ENCODE measurements at regions not wholly inside any gene's neighbourhood (a gene's known extent, or its start where the extent isn't known, plus 50 kb on each side); places are given as distances from the start of the nearest gene placed in this dataset.

DNA sequence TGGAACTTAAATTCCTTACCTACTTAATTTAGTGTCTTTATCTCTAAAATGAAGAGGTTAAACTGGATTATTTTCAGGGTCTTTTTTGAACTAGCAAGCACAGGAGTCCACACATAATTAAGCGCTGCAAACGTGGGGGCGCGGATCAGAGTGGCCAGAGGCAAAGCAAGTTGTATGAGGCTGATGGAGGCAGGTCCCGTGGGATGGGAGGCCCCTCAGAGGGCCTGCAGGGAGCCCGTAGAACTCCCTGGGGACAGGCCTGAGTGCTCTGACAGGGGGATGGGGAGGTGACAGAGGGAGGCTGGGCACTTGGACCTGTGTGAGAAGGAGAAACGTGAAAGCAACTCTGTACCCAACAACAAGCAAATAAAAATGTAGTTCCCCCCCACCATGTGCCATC is 177.8 kb downstream of the ACKR3 start:
- DNase-seq (ENCODE audit: low spot score), result no peak

DNA sequence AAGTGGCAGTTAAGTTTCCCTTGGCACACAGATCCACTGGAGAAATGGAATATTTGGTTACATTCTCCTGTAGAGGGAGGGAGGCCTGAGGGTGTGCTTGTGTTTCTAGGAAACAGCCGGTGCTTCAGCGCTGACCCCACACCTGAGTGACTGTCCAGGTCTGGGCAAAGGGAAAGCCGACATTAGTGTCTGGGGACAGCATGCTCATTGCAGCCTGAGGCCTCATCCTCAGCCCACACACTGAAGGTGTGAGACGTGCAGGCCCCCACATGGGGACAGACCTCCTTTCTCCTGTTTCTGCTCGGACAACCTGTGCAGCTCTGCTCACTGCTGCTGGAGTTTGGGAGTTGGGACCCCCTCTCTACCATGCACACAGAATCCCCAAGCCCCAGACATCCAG is 178.3 kb downstream of the ACKR3 start:
- no peak for DNase-seq (ENCODE audit: low spot score)

DNA sequence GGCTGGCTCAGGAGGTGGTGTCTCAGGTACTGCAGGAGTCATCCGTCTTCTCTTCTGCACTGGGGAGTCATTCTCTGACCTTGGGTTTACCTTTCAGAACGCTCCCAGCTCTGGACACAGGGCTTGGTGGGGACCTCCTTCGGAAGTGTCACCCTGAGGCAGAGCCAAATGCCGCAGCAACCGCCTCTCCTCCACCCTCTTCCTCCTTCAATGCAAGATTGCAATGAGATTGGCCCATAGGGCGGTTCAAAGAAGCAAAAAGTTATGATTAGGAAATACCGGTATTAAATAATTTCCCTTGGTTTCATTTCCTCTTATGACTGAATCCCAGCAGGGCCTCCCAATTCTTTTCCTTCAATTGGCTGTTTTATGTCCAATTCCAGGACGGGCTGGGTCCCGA is 178.8 kb downstream of the ACKR3 start:
- DNase-seq (ENCODE audit: low spot score), result no peak

DNA sequence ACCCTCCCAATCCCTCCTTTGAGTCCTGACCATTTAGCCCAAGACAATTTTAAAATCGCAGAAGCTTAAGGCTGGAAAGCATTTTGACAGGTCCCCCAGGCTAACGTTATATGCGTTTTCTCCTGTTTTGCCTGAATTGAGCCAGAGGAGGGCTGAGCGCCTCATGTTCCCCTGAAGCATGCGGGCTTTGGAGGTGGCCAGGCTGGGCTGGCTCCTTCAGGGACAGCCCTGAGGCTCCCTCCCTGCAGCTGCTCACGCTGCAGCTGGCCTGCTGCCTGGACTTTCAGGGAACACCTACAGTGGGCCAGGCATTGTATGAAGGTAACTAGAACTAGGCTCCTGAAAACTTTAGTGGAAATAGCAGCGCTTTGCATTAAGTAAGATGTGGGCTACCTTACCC is 179.2 kb downstream of the ACKR3 start:
- no peak for DNase-seq (ENCODE audit: low spot score)

DNA sequence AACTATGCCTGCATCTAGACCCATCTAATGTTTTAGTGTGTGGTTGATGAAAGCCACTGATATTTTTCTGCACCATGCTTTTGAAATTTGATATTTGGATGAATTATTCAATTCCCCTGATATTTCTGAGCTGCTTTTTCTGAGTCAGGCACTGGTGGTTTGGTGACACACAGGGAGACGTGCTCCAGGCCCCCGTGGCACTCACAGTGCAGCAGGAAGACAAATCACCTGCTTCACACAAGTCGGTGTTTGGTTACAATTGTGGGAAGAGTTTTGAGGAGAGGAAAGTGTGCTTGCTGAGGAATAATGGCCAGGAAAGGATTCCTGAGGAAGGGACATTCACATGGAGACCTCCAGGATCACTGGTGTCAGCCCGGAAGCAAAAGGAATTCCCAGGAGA is 179.7 kb downstream of the ACKR3 start:
- no peak for DNase-seq (ENCODE audit: low spot score)

DNA sequence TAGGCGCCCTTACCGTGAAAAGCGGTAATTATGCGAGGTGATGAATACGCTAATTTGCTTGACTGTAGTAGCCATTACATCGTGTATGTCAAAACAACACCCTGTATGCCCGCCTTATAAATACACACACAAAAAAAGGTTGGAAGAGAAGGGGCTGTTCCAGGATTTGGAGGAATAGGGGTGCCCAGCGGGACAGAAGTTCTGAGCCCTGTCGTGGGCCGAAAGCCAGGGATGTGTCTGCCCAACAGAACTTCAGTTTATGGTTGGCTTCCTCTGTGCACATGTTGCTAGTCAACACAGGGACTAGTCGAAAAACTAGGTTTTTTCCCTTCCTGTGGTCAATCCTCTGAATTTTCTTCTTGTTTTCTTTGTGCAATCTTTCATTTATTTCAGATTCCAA is 182.5 kb downstream of the ACKR3 start:
- DNase-seq (ENCODE audit: low spot score), result no peak

DNA sequence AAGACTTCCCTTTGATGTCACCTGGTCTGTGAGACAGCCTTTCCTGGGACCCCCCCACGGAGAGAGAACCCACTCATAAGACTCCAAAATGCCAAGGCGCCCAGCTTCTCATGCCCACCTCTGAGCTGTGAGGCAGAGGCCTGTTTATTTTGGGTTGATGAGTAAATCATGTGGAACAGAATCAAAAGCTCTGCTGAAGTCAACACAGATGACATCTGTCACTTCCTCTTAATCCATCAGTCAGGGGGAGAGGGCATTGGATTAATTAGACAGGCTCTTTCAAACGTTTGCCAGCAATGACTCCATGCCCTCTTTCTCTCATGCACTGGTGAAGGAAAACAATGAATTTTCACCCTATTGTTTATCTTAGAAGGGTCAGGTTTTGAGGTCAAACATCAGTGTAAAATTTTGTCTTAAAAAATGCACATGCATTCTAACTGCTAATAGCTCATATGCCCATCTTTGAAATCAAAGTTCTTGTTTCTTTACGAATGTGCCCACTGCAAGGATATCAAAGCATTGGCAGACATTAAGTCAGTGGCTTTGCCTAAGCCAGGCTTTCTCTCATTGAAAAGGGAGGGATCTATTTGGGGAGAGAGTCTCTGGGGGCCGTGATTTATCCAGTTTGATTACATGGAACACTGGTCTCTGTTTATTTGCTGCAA is 184.1 kb downstream of the ACKR3 start:
- peak; percentile 62 for DNase-seq (ENCODE audit: low spot score)

DNA sequence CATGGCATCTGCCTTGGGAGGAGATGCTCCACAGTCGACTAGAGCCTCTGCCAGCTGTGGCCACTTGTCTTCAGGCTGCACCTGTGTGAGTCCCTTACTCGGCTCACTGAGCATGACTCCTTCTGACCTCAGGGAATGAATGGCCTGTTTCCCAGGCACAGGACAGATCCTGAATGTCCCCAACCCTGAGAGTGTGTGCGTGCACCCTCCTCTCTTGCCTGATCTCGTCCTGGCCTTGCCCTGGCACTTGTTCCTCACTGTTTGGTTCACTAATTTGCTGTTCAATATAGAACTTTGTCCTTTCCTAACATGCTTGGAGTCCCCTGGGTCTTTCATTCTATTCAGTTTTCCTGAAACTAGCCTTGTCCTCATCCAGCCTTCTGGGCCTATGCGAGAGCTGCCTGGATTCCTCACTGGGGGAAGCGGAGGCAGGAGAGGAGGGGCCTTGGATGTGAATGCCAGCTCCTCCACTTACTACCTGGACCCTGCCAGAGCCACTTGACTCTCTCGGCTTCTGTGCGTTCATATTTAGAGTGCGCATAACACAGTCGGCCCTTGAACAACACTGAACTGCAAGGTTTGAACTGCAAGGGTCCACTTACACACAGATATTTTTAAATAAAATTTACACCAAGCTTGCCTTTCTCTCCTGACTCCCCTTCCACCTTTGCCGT is 184.8 kb downstream of the ACKR3 start:
- DNase-seq (ENCODE audit: low spot score), result no peak

DNA sequence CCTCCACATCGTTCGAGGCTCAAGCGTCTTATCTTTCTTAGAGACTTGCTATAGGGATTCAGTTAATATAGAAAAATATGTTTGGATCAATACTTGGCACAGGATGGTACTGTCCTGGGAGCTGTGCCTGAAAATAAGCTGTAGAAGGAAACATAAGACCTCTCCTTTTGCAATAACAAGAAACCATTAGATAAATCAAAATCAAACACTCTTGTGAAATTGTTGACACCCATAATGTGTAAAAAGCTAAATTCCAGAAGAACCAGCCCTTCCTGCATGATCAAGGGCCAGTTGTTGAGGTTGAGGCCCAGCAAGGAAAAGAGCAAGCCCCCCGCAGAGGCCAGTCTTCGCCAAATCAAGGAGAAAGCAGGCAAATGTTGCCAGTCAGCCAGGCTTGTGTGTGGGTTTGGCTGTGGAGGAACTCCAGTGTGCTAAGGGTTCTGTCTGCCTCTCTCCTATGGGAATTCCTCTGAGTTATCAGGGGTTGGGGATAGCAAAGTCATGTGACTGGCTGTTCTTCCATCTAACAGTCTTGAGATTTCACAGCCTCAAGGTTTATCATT is 185.7 kb downstream of the ACKR3 start:
- DNase-seq (ENCODE audit: low spot score), result no peak

DNA sequence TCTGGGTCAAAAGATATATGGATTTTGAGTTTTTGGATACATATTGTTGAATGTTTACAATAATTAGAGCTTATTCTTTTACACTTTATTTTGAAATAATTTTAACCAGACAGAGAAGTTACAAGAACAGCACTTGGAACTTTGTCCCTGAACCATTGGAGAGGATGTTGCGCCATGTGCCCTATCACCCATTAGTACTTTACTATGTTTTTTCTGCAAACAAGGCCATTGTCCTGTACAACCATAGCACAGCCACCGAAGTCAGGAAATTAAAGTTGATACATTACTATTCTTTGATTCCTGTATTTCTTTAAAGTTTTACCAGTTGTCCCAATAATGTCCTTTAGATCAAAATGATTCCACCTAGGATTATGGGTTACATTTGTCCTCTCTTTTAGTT is 188.8 kb downstream of the ACKR3 start:
- no peak for DNase-seq (ENCODE audit: low spot score)

DNA sequence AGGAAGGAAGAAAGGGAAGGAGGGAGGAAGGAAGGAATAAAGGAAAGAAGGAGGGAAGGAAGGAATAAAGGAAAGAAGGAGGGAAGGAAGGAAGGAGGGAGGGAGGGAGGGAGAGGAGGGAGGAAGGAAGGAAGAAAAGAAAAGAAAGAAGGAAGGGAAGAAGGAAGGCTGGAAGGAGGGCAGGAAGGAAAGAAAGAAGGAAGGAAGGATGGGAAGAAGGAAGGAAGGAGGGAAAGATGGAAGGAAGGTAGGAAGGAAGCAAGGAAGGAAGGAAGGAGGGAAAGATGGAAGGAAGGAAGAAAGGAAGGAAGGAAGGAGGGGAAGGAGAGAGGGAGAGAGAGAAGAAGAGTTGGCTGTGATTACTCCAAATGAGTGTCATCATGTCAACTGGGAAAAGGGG is 190.6 kb downstream of the ACKR3 start:
- DNase-seq (ENCODE audit: low spot score), result no peak

DNA sequence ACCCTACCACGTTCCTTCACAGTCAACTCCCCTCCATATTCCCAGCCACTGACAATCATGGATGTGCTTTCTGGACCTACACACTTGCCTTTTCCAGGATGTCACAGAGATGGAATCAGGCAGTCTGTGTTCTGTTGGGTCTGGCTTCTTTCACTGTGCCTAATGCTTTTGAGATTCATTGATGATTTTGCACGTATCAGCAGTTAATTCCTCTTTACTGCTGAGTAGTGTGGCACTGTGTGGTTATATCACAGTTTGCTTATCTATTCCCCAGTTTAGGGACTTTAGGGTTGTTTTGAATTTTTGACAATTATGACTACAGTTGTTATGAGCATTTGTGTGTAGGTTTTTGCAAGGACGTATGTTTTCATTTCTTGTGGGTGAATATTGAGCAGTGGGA is 191.7 kb downstream of the ACKR3 start:
- DNase-seq (ENCODE audit: low spot score), result no peak

DNA sequence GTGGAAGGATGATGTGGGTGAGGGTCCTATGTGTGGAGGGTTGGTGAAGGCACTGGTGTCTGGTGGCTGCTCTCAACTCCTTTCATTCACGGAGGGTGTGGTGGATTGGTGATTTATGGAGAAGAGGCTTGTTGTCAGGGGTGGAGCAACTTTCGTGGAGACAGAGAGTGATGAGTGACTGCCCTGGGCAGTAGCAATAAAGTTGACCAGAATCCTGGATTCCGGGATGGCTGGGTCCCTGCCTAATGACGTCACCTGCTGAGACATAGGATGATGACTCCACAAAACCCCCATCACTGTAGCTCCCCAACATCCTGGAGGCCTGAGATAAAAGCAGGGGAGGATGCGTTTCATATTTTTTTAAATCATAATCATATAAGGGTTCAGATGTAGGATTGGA is 193.0 kb downstream of the ACKR3 start:
- DNase-seq (ENCODE audit: low spot score), result no peak

DNA sequence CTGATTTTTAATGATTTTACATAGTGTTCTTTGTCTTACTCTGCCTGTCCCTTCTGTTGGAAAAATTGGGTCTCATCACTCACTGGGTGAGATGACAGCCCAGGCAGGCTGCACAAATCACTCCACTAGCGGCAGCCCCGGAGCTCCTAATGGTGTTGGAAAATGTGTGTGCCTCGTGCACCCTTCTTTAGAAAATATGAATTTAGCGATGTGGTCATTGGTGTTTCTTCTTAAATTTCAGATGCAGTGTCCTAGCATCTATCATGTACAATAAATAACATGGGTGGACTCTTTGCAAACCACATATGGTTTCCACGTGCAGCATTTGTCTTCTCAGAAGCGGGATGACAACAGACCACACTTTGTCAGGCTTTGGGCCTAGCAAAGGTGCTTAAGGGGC is 194.2 kb downstream of the ACKR3 start:
- no peak for DNase-seq (ENCODE audit: low spot score)

DNA sequence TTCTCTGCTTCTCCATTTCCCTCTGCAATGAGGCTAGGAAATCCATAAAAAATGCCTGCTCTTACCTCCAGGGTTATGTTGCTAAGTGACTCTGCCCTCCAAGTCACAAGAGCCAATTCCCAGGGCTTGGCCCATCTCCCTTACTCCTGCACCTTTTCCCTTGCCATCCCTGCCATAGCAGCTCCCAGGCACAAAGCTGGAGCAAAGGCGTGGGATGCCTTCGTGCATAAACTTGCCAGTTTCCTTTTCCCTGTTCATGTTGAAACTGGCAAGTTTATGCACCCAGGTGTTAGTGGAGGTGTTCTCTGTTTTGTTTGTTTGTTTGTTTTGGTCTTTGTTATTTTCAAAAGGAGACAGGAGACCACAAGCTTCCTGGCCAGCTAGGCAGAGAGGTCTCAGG is 195.1 kb downstream of the ACKR3 start:
- DNase-seq (ENCODE audit: low spot score), result no peak

DNA sequence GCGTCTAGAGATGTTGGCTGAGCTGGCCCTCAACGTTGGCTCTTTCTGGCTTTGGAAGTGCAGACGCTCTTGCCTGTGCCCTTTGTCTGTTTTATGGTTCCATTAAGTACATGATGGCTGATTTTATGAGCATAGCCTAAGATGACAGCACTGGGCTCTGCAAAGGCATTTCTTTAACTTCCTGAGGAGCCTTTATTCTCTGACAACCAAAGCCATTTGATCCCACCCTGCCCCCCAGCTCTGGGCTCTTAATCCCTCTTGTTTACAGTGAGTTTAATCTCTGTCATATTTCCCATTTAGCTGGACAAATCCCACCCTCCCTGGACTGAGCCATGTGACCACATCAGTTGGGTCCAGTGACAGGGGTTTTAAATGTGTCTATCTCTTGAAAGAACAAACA is 195.9 kb downstream of the ACKR3 start:
- no peak for DNase-seq (ENCODE audit: low spot score)

DNA sequence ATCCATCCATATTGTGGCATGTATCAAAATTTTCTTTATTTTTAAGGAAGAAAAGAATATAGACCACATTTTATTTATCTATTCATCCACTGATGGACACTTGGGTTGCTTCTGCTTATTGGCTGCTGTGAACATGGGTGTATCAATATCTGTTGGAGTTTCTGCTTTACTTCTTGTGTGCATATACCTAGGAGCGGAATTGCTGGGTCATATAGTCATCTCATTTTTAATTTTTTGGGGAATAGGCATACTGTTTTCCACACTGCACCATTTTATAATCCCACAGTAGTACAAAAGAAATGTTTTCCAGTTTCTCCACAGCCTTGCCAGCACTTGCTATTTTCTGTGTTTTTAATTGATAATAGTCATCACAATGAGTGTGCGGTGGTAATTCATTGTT is 197.2 kb downstream of the ACKR3 start:
- no peak for DNase-seq (ENCODE audit: low spot score)

DNA sequence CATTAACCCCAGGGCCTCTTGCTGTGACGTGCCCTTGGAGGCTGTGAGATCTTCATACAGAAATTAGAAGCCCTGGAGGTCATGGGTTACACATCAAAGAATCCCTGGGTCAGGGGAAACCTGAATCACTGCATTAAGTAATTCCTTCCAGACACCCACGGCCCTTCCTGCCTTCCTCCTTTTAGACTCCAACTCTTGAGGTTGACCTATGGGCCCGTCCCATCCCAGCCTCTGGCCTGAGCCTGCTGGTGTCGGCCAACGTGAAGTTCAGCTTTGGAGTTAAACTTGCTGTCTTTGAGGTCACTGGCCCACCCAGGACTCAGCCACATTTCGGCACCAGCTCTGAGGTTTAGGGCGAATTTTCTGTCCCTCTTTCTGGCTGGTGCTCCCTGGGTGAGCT is 198.3 kb downstream of the ACKR3 start:
- DNase-seq (ENCODE audit: low spot score), result no peak

DNA sequence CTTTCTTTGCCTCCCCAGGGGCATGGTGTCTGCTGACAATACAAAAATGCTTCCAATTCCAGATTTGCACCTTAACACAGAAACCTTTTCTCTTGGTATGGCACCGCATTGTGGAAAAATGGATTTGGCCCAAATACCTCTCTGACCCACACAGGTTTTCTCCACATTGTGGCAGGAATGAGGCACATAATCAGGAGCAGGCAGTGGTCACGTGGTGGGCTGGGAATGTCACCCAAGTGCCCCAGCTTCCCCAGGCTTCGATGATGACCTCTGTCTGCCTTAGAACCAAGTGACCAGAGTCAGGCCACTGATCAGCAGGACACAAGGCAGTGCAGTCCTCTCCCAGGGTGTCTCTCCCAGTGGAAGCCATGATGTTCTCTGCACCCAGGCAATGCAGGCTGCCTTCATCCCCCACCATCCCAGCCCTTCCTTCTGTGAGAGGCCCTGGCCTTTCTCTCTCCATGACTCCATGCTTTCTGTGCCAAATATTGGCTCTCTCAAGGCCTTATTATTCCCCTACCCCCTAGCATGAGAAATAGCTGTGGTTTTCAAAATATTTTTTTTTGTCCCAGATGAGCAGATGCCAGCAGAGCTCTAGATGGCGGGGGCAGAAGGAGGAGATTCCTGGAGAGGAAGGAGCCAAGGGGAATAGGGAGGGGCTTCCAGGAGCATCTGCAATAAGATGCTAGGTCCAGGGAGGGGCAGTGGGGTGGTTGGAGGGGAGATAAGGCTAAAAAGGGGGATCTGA is 198.9 kb downstream of the ACKR3 start:
- no peak for DNase-seq (ENCODE audit: low spot score)

DNA sequence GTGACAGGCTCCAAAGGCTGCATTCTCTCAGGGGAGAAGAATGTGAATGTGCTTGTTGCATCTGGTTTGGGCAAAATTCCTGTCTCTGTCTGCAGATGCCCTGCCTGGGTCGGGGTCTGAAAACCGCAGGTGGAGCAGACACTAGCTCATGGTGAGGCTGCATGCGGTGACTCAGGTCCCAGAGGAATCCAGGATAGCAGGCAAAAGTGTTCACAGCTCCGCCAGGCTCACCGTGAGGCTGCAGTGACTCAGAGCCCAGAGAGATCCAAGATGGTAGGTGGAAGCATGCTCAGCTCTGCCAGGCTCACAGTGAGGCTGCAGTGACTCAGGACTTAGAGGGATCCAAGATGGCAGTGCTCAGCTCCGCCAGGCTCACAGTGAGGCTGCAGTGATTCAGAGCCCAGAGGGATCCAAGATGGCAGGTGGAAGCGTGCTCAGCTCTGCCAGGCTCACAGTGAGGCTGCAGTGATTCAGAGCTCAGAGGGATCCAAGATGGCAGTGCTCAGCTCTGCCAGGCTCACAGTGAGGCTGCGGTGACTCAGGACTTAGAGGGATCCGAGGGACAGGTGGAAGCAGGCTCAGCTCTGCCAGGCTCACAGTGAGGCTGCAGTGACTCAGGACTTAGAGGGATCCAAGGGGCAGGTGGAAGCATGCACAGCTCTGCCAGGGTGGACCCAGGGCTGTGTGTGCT is 200.5 kb downstream of the ACKR3 start:
- DNase-seq (ENCODE audit: low spot score), result no peak

DNA sequence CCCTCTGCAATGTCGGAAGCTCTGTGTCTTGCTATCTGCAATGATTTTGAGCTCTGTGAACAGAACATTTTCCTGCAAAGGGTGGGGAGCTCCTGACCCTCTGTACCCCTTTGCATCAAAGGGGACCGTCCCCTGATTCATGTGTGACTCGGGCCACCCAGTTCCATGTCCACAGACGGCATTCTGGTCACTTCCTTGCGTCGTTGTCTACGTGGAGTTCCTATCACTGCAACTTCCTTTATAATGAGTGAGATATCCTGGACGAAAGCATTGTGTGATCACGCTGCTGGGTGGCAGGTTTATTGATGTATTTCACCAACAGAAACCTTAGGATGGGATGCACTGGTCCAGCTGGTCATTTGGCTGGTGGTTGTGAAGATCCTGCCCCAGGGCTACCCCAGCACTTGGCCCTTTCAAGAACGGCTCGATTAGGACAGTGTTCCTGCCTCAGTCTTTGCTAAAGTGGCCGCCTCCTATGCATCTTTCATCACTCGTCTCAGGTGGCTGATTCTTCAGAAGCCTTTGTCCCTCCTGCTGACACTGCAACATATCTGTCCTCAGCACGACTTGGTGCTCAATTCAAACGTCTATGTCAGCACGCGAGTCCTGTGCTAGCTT is 202.7 kb downstream of the ACKR3 start:
- DNase-seq (ENCODE audit: low spot score), result no peak

DNA sequence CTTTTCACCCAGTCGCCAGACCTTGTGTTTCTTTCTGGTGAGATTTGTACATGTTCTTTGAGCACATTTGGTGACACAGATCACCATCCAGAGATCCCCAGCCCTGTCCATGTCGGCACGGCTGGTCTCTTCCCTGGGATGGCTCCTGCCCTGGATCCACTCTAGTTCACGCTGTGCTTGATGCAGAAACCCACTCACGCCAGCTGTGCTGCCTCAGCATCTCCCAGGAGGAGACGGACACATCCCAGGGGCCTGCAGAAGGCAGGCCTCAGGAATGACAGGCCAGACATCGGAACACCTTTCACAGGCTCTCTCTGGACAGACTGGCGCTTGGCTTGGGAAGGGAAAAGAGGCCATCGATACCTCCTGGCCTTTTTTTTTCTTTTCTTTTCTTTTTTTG is 203.6 kb downstream of the ACKR3 start:
- no peak for DNase-seq (ENCODE audit: low spot score)
